ENCODE measurements at regions not wholly inside any gene's neighbourhood (a gene's known extent, or its start where the extent isn't known, plus 50 kb on each side); places are given as distances from the start of the nearest gene placed in this dataset.
A peak's percentile ranks its signal among the peaks of the same experiment; 100 is the strongest.

DNA sequence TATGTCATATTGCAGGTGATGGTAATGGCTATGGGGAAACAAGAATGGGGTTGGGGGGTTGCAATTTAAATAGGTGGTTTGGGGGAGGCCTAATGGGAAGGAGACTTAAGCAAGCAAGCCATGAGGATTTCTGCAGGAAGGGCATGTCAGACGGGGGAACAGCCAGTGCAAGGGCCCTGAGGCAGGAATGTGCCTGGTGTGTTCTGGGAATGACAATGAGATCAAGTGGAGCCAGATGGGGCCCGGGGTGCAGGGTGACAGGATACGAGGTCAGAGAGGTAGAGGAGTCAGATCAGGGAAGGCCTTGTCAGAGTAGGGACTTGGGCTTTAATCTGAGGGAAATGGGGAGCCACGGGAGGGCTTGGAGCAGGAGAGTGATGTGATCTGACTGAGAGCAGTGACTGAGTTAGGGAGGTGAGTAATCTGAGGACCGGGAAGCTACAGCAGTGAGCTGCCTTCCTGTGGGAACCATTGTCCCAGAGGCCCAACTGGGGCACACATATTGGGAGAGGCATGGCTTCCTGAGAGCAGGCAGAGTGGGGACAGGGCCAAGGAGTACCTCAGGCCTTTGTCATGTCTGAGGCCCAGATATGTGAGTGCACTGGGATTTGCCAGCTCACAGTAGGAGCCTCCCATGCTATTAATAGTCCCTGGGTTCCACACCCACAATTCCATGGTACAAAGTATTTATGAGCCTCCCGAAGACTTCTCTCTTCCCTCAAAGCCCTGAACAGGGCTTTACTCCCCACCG is 139.8 kb downstream of the BCOR start:
- no peak for DNase-seq (ENCODE audit: extremely low read depth in 1 of 4, low spot score in 3 of 4)
- no peak overlapping the region for H2AFZ ChIP-seq (ENCODE audit: low read depth, low read length)
- H3K4me1 ChIP-seq (replicated peaks in 1 of 2; ENCODE audit: control insufficient read depth in 2 of 2, insufficient read depth in 2 of 2, low read length in 2 of 2) = peaks cover 0 to 5% of the 10 kb centered on the region in 2 experiments; a peak in 1 of 5 replicates
- H3K9me3 ChIP-seq (replicated peaks; ENCODE audit: control insufficient read depth, insufficient read depth, low read depth, low read length) = no peaks in the 10 kb centered on the region
- H3K9me1 ChIP-seq (ENCODE audit: control insufficient read depth, insufficient read depth, low read length) = no peaks in the 10 kb centered on the region
- ChIA-PET CTCF (ENCODE audit: low intra/inter-chr PET ratio) (no interaction called here), POLR2A (no interaction called here)
- TF ChIP-seq, protein P1, sequence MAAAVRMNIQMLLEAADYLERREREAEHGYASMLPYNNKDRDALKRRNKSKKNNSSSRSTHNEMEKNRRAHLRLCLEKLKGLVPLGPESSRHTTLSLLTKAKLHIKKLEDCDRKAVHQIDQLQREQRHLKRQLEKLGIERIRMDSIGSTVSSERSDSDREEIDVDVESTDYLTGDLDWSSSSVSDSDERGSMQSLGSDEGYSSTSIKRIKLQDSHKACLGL (CRISPR knock-in tag; IDR thresholded peaks at IDR 0.05; ENCODE audit: borderline replicate concordance, poor library complexity, severe bottlenecking) = no peak
- TF ChIP-seq BCOR (IDR thresholded peaks at IDR 0.05) (peak; percentile 49; the same call in 1 of the 2 replicates), ZKSCAN3 (CRISPR knock-in tag; IDR thresholded peaks at IDR 0.05) (no peak), PTBP1 (IDR thresholded peaks at IDR 0.05; ENCODE audit: low read depth, low read length) (no peak), ZNF197 (CRISPR knock-in tag; IDR thresholded peaks at IDR 0.05; ENCODE audit: low read depth) (no peak)
- TF ChIP-seq, protein P2, sequence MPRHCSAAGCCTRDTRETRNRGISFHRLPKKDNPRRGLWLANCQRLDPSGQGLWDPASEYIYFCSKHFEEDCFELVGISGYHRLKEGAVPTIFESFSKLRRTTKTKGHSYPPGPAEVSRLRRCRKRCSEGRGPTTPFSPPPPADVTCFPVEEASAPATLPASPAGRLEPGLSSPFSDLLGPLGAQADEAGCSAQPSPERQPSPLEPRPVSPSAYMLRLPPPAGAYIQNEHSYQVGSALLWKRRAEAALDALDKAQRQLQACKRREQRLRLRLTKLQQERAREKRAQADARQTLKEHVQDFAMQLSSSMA (CRISPR knock-in tag; IDR thresholded peaks at IDR 0.05) = no peak
- TF ChIP-seq, protein P3, sequence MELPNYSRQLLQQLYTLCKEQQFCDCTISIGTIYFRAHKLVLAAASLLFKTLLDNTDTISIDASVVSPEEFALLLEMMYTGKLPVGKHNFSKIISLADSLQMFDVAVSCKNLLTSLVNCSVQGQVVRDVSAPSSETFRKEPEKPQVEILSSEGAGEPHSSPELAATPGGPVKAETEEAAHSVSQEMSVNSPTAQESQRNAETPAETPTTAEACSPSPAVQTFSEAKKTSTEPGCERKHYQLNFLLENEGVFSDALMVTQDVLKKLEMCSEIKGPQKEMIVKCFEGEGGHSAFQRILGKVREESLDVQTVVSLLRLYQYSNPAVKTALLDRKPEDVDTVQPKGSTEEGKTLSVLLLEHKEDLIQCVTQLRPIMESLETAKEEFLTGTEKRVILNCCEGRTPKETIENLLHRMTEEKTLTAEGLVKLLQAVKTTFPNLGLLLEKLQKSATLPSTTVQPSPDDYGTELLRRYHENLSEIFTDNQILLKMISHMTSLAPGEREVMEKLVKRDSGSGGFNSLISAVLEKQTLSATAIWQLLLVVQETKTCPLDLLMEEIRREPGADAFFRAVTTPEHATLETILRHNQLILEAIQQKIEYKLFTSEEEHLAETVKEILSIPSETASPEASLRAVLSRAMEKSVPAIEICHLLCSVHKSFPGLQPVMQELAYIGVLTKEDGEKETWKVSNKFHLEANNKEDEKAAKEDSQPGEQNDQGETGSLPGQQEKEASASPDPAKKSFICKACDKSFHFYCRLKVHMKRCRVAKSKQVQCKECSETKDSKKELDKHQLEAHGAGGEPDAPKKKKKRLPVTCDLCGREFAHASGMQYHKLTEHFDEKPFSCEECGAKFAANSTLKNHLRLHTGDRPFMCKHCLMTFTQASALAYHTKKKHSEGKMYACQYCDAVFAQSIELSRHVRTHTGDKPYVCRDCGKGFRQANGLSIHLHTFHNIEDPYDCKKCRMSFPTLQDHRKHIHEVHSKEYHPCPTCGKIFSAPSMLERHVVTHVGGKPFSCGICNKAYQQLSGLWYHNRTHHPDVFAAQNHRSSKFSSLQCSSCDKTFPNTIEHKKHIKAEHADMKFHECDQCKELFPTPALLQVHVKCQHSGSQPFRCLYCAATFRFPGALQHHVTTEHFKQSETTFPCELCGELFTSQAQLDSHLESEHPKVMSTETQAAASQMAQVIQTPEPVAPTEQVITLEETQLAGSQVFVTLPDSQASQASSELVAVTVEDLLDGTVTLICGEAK (IDR thresholded peaks at IDR 0.05) = no peak
- TF ChIP-seq, protein P3 (CRISPR knock-in tag; IDR thresholded peaks at IDR 0.05) = no peak
- H3K4me2 ChIP-seq (ENCODE audit: insufficient read depth, low read length) = no peak overlapping the region
- FAIRE-seq = no peak
- ATAC-seq = no peak
- H4K20me1 ChIP-seq (replicated peaks; ENCODE audit: control insufficient read depth, insufficient read depth, low read length) = no peaks in the 10 kb centered on the region
- H3K9ac ChIP-seq (ENCODE audit: insufficient read depth in 1 of 2, low read depth in 2 of 2, low read length in 2 of 2) = no peak overlapping the region
- WGBS (ENCODE audit: insufficient coverage, low coverage, missing lambda C conversion rate) = 21% methylated on average over 6 of the region's 7 CpGs
- no peak overlapping the region for H3K4me3 ChIP-seq
- BruUV-seq (replicated peaks) = no TSS peak
- H3K36me3 ChIP-seq (ENCODE audit: control insufficient read depth, insufficient read depth, low read length) = no peaks in the 10 kb centered on the region
- intact Hi-C loops (cut with micrococcal nuclease) = no loop called here
- H3K27ac ChIP-seq (ENCODE audit: extremely low read depth, low read depth, low read length) = no peak overlapping the region
- no peaks in the 10 kb centered on the region for H3K79me2 ChIP-seq (ENCODE audit: control insufficient read depth, insufficient read depth, low read length)
- H3K27me3 ChIP-seq (ENCODE audit: control insufficient read depth in 2 of 2, insufficient read depth in 2 of 2, low read length in 2 of 2) = no peaks in the 10 kb centered on the region
- in situ Hi-C loops (cut with MboI) = no loop called here
